HG02642 (cell line): ENCODE measurements at regions not wholly inside any gene's neighbourhood (a gene's known extent, or its start where the extent isn't known, plus 50 kb on each side); places are given as distances from the start of the nearest gene placed in this dataset.
"Not testable (repeated sequence)": the region's sequence is repeated elsewhere in the genome, so short reads cannot be mapped to it uniquely, and the experiment has no call there.

Source experiments
- ATAC-seq: cut with Tn5 transposase; IDR thresholded peaks from one replicate; pipeline ENCODE4 v1.9.1; 2021; ENCODE audit warnings: mild to moderate bottlenecking; ENCODE audit not compliant: unreplicated experiment, poor library complexity

DNA sequence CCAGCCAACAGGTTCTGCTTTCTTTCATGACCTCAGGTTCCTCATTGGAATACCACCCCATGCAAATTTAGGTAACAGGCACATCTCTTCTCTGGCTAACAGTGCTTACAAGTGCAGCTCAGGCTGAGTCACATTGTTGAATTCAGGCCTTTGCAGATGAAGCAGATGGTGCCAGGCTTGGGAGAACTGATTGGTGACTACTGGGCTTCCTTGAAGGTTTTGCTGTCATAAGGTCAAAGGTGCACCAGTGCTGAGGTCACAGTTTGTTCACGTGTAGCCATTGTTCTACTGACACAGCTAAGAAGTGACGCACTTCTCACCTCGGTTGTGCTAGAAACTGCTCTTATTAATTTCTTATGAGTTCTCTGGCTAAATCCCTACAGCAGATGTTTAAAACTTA is 128.6 kb upstream of the BMPER start:
- no peak for ATAC-seq

DNA sequence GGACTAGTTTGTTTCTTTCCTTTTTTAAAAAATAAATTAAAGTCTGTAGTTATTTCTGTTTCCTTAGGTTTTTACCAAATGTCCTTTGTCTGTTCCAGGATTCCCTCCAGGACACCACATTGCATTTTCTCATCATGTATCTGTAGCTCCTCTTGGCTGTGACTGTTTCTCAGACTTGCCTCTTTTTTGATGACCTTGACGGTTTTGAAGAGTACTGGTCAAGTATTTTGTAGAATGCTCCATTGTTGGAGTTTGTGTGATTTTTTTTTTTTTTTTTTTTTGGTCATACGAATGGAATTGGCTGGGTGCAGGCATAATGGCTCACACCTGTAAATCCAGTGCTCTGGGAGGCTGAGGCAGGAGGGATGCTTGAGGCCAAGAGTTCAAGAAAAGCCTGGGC is 127.1 kb upstream of the BMPER start:
- no peak for ATAC-seq

DNA sequence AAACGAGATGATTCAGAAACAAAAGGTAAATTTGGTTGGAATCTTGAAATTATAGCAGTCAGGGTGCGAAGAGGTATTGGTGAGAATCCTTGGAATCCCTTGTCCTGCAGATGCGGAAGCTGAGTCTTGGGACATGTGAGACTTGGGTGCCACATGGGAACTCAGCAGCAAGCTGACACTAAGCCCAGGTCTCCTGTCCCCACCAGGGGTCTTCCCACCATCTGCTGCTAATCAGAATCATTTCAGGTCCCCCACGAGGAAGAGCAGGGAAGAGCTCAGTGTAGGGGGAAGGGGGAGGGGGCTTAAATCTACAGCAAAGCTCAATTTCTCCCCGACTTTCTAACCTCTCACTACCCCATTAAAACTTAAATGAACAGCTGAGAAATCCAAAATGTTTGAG is 126.1 kb upstream of the BMPER start:
- ATAC-seq, result no peak

DNA sequence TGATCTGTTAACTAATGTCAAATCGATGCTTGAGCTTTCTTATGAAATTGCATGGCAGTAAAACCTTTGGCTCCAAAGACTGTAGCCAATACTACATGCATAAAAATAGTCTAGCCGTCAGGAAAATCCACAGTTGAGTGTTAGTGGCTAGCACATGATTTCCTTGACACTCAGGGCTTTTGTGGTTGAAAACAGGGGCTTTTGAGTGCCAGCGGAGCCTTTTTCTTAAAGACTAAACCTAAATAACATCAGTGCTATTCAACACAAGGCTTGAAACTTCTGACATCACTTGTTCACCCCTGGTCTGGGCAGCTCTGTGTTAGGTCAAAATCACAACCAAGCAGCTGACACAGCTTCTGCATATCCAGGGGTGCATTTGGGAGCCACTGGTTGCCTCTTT is 124.2 kb upstream of the BMPER start:
- no peak for ATAC-seq

DNA sequence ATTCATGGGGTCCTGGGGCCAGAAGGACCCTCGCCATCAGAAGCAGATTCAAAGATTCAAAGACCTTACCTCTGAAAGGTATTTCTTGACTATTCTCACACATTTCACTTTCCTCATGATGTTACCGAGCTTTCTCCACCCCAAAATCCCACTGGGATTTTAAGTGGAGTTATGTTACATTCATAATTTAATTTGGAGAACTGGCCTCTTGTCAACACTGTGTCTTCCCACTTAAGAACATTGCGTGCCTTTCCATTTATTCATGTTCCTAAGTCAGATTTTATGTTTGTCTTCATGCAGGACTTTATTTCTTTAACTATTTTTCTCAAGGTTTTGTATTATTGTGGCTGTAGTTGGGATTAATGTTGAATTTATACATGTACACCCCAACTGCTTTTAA is 123.5 kb upstream of the BMPER start:
- no peak for ATAC-seq

DNA sequence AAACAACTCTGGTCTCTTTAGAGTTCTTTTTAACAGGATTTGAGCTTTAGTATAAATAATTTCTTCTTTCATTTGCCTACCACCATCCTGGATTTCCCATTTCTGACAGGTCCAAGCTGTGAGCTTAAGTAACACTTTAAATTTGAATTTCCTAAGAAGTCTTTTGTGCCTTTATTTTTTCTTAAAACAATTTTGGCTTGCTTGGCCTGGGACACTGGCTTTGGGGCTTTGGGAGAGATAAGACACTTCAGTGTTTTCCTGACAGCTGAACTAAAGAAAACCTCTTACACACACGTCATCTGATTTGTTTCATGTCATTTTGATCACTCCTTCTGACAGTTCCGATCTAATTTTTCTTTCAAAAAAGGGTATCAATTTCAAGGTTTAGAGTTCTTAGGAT is 121.3 kb upstream of the BMPER start:
- no peak for ATAC-seq

DNA sequence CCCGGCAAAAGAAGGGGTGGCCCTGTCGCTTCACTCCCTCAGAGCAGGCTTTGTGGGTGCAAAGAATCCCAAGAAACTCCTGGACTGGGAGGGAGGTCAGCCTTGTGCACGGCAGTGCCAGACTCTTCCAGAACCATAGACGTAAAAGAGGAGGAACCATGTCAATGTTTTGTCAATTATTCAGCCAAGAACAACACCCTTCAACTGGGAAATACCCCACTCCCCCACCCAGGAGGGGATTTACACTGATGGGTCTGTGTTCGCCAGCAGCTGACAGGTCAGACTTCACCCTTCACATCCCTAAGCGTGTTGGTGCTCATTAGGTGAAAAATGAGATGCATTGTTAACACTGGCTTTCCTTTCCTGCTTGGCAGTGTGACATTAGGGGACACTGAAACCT is 116.8 kb upstream of the BMPER start:
- no peak for ATAC-seq

DNA sequence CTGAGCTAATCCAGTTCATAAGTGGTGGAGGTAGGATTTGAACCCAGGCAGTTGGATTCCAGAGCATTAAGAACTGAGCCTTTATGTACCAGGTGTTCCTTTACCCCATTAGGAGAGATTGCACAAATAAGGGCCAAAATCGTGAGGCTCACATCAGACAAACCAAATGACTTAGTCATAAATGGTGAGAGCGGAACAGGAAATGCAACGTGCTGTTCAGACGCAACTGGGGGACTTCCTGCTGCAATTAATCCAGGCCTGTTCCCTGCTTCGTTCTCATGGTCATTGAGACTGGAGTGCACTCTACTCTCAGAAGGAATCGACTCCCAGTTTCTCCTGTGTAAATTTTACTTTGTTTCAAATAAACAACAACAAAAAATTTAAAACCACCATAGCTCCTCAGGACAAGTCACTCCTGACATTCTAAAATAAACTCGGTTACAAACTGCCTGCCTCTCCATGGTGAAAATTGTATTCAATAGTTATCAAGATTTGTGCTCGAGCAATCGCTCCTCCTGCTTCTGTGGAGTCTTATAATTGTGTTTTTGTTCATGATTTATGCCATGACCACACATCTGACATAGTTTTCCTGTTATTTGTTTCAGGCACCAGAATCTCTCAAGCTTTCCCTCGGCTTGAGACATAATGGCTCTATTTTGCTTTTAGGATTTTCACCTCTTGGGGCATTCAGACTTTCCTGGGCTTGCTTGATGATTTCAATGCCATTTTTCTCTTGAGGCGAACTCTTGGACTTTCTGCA is 115.3 kb upstream of the BMPER start:
- no peak for ATAC-seq

DNA sequence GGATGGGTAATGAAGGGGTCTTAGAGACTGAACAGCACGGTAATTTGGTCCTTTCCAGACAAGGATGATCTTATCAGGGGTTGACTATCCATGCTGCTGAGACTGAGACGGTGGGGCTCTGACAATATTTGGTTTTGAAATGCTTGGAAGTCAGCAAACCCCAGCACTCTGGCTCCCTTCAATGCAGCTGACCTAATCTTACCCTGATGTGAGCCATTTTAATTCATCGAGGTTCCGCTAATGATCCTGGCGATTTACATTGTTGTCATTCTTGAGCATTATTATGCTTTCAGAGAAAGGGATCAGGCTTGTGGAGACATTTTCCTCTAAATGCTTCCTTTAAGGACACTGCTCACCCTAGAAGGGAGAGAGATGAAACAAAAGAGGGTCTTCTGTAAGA is 114.6 kb upstream of the BMPER start:
- ATAC-seq, result no peak

DNA sequence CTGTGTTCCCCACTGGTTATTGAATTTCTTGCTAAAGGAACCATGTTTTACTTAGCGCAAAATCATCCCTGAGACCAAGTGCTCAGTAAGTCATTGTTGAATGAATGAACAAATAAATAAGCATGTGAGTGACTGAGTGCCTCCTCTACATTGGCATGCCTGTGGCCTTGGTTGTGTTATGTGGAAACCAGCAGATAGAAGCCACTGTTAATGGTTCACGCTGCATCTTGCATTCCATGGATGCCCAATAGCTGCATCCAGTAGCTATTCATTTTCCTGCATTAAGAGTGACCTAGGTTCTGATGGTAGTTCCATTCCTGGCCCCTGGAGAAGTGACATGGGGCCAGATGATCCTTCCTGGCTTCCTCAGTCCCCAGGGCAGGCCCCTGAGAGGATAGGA is 113.3 kb upstream of the BMPER start:
- no peak for ATAC-seq

DNA sequence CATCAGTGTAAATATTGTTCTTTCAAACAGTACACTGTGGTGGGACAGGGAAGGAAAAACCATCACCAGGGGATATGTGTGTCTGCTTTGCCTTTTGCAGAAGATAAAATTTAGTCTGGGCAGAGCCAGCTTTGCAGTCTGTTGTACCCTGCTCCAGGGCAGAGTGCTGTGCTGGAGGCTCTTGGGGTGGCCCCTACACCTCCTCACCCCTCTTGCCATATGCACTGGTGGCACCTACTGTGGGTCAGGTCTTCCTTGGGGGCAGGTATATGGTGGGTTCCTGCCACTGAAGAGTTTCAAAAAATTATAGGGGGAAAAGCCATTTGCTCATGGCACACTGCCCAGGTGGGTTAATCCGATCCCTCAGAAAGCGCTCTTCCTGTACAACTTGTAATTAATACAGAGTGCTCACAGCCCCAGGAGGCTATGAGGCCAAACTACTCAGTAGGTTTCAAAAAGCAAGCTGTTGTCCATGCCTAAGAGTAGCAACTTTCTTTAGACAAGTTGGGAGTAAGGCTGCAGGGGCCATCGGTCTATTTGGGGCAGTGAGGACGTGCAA is 112.7 kb upstream of the BMPER start:
- no peak for ATAC-seq

DNA sequence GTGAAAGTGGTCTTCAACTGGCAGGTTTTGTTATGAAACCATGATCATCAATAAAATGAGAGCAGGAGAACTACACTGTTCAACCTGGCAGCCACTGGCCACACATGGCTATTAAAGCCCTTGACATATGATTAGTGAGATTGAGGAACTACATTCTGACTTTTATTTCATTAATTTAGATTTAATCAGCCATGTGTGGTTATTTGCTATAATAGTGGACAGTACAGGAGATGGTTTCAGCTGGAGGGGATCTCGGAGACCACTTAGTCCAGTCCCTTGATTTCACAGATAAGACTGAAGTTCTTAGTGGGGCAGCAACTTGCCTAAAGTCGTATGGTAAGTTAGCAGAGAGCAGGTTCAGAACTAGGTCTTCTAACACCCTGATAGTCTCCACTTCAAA is 111.7 kb upstream of the BMPER start:
- no peak for ATAC-seq

DNA sequence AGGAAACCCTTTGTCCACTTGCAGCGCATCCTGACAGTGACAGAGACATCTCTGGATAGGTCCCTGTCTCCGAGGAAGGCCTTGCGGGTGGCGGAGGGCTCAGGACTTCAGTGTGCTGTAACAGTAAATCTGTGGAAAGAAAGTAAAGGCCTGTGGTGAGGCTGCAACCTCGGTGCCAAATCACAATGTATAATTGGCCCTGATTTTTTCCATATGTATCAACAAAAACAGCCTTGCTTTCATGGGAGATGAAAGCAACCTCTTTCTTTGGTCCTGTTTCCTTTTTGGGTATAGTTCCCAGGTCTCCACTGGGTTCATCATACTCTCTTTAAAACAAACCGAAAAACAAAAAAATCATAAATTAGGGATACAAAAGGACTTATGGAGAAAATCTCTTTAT is 110.9 kb upstream of the BMPER start:
- ATAC-seq, result no peak

DNA sequence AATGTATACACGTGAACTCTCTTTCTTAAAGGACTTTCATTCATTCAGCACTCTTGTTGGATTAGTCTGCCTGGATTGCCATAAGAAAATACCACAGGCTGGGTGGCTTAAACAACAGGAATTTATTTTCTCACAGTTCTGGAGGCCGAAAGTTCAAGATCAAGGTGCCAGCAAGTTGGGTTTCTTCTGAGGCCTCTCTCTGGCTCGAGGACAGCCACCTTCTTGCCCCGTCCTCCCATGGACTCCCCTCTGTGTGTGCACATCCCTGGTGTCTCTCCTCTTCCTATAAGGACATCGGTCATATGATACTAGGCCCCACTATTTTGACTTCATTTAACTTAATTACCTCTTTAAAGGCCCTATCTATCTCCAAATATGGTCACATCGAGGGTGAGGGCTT is 110.4 kb upstream of the BMPER start:
- no peak for ATAC-seq

DNA sequence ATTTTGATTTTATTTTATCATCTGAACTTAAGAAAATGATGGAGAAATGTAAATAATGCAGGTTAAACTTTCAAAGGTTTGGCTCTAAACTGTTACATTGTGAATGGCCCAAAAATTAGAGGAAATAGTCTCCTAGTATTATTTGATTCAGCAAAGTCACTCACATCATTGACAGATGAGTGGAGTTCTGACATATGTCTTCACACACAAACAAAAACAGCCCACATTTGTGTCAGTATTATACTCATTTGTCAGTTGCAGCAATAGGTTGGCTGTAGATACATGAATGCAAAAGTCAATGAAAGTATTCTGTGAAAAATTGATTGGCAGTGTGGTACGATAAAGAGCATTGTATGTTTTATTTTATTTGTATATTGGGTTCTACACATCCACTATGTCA is 108.8 kb upstream of the BMPER start:
- ATAC-seq, result no peak

DNA sequence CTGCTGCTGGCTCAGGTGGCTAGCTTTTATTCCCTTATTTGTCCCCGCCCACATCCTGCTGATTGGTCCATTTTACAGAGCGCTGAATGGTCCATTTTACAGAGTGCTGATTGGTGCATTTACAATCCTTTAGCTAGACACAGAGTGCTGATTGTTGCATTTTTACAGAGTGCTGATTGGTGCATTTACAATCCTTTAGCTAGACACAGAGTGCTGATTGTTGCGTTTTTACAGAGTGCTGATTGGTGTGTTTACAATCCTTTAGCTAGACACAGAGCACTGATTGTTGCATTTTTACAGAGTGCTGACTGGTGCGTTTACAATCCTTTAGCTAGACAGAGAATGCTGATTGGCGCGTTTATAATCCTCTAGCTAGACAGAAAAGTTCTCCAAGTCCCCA is 107.8 kb upstream of the BMPER start:
- ATAC-seq, result not testable (repeated sequence)

DNA sequence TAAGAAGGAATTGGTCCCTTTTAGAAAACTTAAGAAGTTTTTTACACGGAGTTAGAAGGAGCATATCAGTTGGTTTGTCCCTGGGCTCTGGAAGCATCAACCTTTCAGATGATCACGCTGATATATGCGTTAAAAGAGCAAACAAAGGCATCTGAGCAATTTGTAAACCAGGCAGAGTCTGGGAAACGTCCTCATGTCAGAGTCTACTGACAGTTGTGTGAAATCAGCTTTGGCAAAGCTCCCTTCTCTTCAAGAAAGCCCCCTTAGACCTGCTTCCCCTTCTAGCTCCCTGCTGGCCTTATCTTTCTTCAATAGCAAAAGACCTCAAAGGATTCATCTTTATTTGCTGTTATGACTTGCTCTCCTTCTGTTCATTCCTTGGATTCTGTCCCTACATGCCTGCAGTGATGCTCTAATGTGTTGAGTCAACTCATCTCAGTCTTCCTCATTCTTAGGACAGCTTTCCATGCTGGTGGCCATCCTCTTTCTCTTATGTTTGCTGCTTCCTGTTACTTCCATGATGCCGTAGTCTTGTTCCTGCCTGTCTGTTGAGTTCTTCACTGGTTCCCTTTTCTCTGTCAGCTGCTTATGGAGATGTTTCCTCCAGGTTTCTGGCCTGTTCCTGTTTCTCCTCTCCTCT is 106.5 kb upstream of the BMPER start:
- ATAC-seq, result no peak

DNA sequence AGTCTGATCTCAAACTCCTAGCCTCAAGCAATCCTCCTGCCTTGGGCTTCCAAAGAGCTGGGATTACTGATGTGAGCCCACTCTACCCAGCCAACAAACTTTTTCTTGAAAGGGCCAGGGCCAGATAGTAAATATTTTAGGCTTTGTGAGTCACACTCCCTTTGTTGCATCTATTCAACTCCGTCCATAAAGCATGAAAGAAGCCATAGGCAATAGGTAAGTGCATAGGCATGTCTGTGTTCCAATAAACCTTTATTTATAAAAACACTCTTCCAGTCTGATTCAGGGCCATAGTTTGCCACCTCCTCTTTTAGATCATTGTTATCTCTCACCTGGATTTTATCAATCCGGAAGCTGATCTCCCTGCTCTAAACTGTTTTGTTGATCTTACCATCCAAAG is 105.6 kb upstream of the BMPER start:
- ATAC-seq, result no peak

DNA sequence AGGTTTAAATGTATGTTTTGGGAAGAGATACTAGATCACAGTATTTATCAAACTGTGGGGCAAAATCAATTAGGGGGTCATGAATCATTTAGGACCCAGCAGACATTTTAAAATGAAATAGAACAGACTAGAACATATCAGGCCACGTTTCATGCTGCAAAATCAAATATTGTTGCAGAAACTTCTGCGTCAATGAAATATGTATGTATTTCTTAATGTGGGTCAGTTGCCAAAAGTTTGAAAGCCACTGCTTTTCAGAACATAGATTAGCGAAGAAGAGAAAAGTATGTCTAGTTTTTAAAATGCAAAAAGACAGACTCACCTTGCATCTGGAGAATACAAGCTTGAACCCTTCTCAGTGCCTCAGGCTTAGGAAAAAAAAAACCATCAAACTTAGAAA is 102.7 kb upstream of the BMPER start:
- ATAC-seq, result no peak

DNA sequence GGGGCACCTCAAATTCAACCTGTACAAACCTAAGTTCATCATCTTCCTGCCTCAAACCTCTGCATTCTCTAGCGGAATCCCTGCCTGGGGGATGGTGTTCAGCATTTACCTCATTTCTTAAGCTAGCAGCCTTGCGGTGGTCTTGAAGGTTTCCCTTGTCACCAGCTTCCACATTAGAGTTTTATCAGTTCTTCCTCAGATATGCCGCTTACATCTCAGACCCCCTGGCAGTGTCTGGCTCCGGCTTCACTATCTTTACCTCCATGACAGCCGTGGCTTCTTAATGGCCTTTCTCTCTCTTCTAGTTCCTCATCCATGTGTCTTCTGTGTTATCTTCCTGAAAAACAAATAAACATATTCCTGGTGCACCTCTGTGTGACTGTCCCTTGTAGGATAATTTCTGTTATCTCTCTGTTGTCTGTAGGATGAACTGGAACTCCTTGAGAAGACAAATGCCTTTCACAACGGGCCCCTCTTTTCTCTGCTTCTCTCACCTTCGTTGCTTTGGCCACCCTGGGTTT is 101.1 kb upstream of the BMPER start:
- ATAC-seq, result no peak

DNA sequence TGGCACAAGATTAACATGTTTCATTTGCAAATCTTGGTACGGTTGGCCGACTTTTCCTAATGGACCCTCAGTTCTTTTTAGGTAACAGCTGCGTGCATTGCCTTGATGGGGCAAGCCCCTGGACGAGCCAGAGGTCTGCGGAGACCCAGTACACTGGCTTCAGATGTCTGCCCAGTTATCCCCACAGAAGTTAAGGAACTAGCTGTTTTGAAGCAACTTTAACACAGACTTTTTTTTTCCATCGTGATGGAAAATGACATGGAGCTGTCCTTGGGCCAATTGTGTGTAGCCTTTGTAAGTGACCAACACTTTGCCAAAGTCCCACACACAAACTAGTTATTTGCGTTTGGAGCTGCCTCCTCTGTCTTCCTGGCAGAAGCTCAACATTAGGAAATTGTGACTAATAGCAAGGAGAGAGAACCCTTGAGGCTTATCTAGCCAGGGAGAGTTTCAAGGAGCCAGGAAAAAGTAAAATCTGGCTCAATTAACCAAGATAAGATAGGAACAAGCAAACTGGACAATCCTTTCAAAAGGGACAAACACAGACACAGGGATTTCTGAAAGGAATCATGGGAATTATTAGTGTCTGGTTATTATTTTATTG is 99.6 kb upstream of the BMPER start:
- ATAC-seq, result no peak
